HEK293 (cell line): ENCODE measurements at regions not wholly inside any gene's neighbourhood (a gene's known extent, or its start where the extent isn't known, plus 50 kb on each side); places are given as distances from the start of the nearest gene placed in this dataset.

Experiments used
- CTCF ChIA-PET: fragments of 350-600 bp; formaldehyde crosslinking; extraction: SDS; loops from one replicate; lab custom pipeline; 2021; ENCODE audit warnings: antibody characterized with exemption; lab: Yijun Ruan, JAX
- POLR2A ChIA-PET: fragments of 300-600 bp; formaldehyde crosslinking; extraction: SDS; loops from one replicate; lab custom pipeline; 2020; ENCODE audit warnings: antibody characterized with exemption, inconsistent platforms; lab: Yijun Ruan, JAX
- H3K27ac ChIP-seq: fragments of 200-500 bp; sonication (Bioruptor generic); 2 replicates; pipeline ENCODE4 v1.5.1; 2014; ENCODE audit warnings: low read depth, low read length, control low read depth, inconsistent platforms; ENCODE audit errors: extremely low read depth
- H3K36me3 ChIP-seq, 2 experiments: fragments of 200-500 bp in 1 of 2; sonication (Bioruptor generic) in 1 of 2; 1 replicate in 1 of 2; 2 replicates in 1 of 2; pipeline ENCODE4 v1.5.1; 2014 to 2017; ENCODE audit warnings: inconsistent platforms in 2 of 2, low read length in 2 of 2; ENCODE audit not compliant: control insufficient read depth in 2 of 2, insufficient read depth in 1 of 2
- H3K4me1 ChIP-seq: fragments of 200-500 bp; sonication (Bioruptor generic); 2 replicates; pipeline ENCODE4 v1.5.1; 2014; ENCODE audit warnings: mild to moderate bottlenecking, low read length, inconsistent platforms; ENCODE audit not compliant: control insufficient read depth, insufficient read depth
- H3K4me3 ChIP-seq: 2 replicates; pipeline ENCODE4 v1.5.1; 2011; ENCODE audit warnings: low read depth, mild to moderate bottlenecking, control low read depth, low read length, moderate library complexity
- H3K9me3 ChIP-seq: fragments of 200-500 bp; sonication (Bioruptor generic); 2 replicates; pipeline ENCODE4 v1.5.1; 2014; ENCODE audit warnings: low read depth, low read length, inconsistent platforms; ENCODE audit not compliant: control insufficient read depth, insufficient read depth
- ATF2 ChIP-seq: fragments of 450-650 bp; formaldehyde crosslinking; IDR thresholded peaks from 2 replicates; pipeline ENCODE4 v1.5.1; 2016; ENCODE audit warnings: missing biosample characterization, missing genetic modification characterization, low read depth
- CTCF ChIP-seq: fragments of 450-650 bp; formaldehyde crosslinking; IDR thresholded peaks from 2 replicates; pipeline ENCODE4 v1.5.1; 2016; ENCODE audit warnings: missing biosample characterization, missing genetic modification characterization
- GLIS1 ChIP-seq: fragments of 450-650 bp; formaldehyde crosslinking; IDR thresholded peaks from 2 replicates; pipeline ENCODE4 v1.5.1; 2016; ENCODE audit warnings: missing biosample characterization, missing genetic modification characterization
- REPIN1 ChIP-seq: fragments of 450-650 bp; formaldehyde crosslinking; IDR thresholded peaks from 2 replicates; pipeline ENCODE4 v1.5.1; 2017; ENCODE audit warnings: missing biosample characterization, missing genetic modification characterization, low read depth
- SALL2 ChIP-seq: fragments of 450-650 bp; formaldehyde crosslinking; IDR thresholded peaks from 2 replicates; pipeline ENCODE4 v1.5.0; 2017; ENCODE audit warnings: missing biosample characterization, mild to moderate bottlenecking, missing genetic modification characterization, borderline replicate concordance
- SETDB1 ChIP-seq: IDR thresholded peaks from one replicate; pipeline ENCODE4 v1.6.1; 2017; ENCODE audit warnings: mild to moderate bottlenecking, low read length, moderate library complexity, mixed read lengths; ENCODE audit not compliant: insufficient read length
- YY2 ChIP-seq: fragments of 450-650 bp; formaldehyde crosslinking; IDR thresholded peaks from 2 replicates; pipeline ENCODE4 v1.5.1; 2016; ENCODE audit warnings: missing biosample characterization, missing genetic modification characterization
- ZNF121 ChIP-seq: fragments of 450-650 bp; formaldehyde crosslinking; IDR thresholded peaks from 2 replicates; pipeline ENCODE4 v1.5.1; 2016; ENCODE audit warnings: missing biosample characterization, missing genetic modification characterization
- ZNF132 ChIP-seq: fragments of 450-650 bp; formaldehyde crosslinking; IDR thresholded peaks from 2 replicates; pipeline ENCODE4 v1.5.1; 2017; ENCODE audit warnings: missing biosample characterization, missing genetic modification characterization, borderline replicate concordance
- ZNF155 ChIP-seq: fragments of 450-650 bp; formaldehyde crosslinking; IDR thresholded peaks from 2 replicates; pipeline ENCODE4 v1.5.1; 2016; ENCODE audit warnings: missing biosample characterization, missing genetic modification characterization
- ZNF239 ChIP-seq: fragments of 450-650 bp; formaldehyde crosslinking; IDR thresholded peaks from 2 replicates; pipeline ENCODE4 v1.5.1; 2016; ENCODE audit warnings: missing biosample characterization, missing genetic modification characterization
- ZNF510 ChIP-seq: fragments of 450-650 bp; formaldehyde crosslinking; IDR thresholded peaks from 2 replicates; pipeline ENCODE4 v1.5.1; 2018; ENCODE audit warnings: mild to moderate bottlenecking, missing genetic modification characterization, missing biosample characterization; ENCODE audit not compliant: insufficient replicate concordance
- ZNF518A ChIP-seq: fragments of 450-650 bp; formaldehyde crosslinking; conservative IDR thresholded peaks from 2 replicates; pipeline ENCODE4 v1.5.1; 2016; ENCODE audit warnings: low read depth, missing biosample characterization, missing genetic modification characterization
- ZNF561 ChIP-seq: fragments of 450-650 bp; IDR thresholded peaks from 2 replicates; pipeline ENCODE4 v1.5.1; 2018; ENCODE audit warnings: missing biosample characterization, missing genetic modification characterization, borderline replicate concordance

- Histone ChIP-seq H3K9me3 (no peaks in the 10 kb centered on the region), H3K36me3 (no peaks in the 10 kb centered on the region), H3K4me3 (no peak overlapping the region), H3K4me1 (no peaks in the 10 kb centered on the region), H3K27ac (no peak overlapping the region)
- CTCF ChIA-PET, result interaction anchor here (0.6 kb wide), 1 partner anchor 716 kb away, joined by 3 read pairs; no protein-coding TSS in a partner anchor
- POLR2A ChIA-PET, result no interaction called here
- TF ChIP-seq ZNF155 (tag by site-specific recombination) (no peak), ZNF510 (tag by site-specific recombination) (no peak), ZNF518A (tag by site-specific recombination) (no peak)
Observed at GRCh38 chr5:110017854-110018253, 328.1 kb downstream of the MAN2A1 start.

- CTCF ChIA-PET, result no interaction called here
Observed at GRCh38 chr5:110018509-110018908, 328.8 kb downstream of the MAN2A1 start.

GRCh38 chr5:110019119-110019518 is 329.4 kb downstream of the MAN2A1 start:
- Histone ChIP-seq H3K4me1 (no peaks in the 10 kb centered on the region), H3K4me3 (no peak overlapping the region), H3K27ac (no peak overlapping the region), H3K36me3 (no peaks in the 10 kb centered on the region), H3K9me3 (no peaks in the 10 kb centered on the region)
- TF ChIP-seq SALL2 (tag by site-specific recombination) (no peak), ZNF561 (tag by site-specific recombination) (no peak), CTCF (tag by site-specific recombination) (no peak), ZNF518A (tag by site-specific recombination) (no peak), ZNF132 (tag by site-specific recombination) (no peak), GLIS1 (no peak)
- CTCF ChIA-PET, result no interaction called here
- POLR2A ChIA-PET, result no interaction called here

More at GRCh38 chr5:110018509-110018908, 328.8 kb downstream of the MAN2A1 start:
- H3K27ac ChIP-seq, result no peak overlapping the region
- no peaks in the 10 kb centered on the region for H3K36me3 ChIP-seq
- TF ChIP-seq YY2 (tag by site-specific recombination) (no peak), REPIN1 (tag by site-specific recombination) (no peak), SETDB1 (no peak), ZNF121 (tag by site-specific recombination) (no peak), ZNF239 (tag by site-specific recombination) (no peak), ATF2 (tag by site-specific recombination) (no peak)
- H3K9me3 ChIP-seq, result no peaks in the 10 kb centered on the region
- H3K4me3 ChIP-seq, result no peak overlapping the region
- POLR2A ChIA-PET, result no interaction called here
- no peaks in the 10 kb centered on the region for H3K4me1 ChIP-seq
